GM10248 (cell line): ENCODE measurements at regions not wholly inside any gene's neighbourhood (a gene's known extent, or its start where the extent isn't known, plus 50 kb on each side); places are given as distances from the start of the nearest gene placed in this dataset.
"Not testable (repeated sequence)": the region's sequence is repeated elsewhere in the genome, so short reads cannot be mapped to it uniquely, and the experiment has no call there.

Source experiments
- CTCF ChIA-PET: fragments of 300-600 bp; sonication (Branson Sonifier 250); formaldehyde crosslinking; extraction: SDS; loops from one replicate; lab custom pipeline; 2021; ENCODE audit warnings: antibody characterized with exemption; lab: Yijun Ruan, JAX
- POLR2A ChIA-PET: fragments of 350-650 bp; sonication (Branson Sonifier 250); formaldehyde crosslinking; extraction: SDS; loops from one replicate; lab custom pipeline; 2020; ENCODE audit warnings: antibody characterized with exemption; lab: Yijun Ruan, JAX
- DNase-seq: peaks from one replicate; pipeline ENCODE4 v3.0.0; 2012; ENCODE audit errors: extremely low spot score
- TF ChIP-seq, protein P1 (sequence below): IDR thresholded peaks from 2 replicates; pipeline ENCODE4 v1.5.1; 2012; ENCODE audit warnings: mild to moderate bottlenecking, low read depth; ENCODE audit errors: extremely low read depth, missing control alignments, control extremely low read depth

DNA sequence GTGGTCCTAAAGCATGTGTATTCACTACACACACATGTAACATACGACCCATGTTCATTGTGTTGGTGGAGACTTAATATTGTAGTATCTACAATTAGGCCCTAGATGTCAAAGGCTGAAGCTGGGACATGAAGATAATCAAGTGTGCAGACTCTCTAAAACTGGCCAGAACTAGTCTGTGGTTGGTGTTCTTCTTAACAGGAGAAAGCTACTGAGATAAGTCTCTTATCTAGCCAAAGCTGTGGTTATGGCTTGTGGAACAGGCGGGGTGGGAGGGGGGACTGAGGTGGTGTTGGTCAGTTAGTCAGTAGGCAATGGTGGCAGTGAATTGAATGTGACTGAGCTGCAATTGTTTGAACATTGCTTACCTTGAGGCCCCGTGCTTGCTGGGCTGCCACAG lies 112.7 kb upstream of the SLC24A2 start:
- ChIA-PET POLR2A (no interaction called here), CTCF (no interaction called here)
- DNase-seq = no peak
- TF ChIP-seq, protein P1, sequence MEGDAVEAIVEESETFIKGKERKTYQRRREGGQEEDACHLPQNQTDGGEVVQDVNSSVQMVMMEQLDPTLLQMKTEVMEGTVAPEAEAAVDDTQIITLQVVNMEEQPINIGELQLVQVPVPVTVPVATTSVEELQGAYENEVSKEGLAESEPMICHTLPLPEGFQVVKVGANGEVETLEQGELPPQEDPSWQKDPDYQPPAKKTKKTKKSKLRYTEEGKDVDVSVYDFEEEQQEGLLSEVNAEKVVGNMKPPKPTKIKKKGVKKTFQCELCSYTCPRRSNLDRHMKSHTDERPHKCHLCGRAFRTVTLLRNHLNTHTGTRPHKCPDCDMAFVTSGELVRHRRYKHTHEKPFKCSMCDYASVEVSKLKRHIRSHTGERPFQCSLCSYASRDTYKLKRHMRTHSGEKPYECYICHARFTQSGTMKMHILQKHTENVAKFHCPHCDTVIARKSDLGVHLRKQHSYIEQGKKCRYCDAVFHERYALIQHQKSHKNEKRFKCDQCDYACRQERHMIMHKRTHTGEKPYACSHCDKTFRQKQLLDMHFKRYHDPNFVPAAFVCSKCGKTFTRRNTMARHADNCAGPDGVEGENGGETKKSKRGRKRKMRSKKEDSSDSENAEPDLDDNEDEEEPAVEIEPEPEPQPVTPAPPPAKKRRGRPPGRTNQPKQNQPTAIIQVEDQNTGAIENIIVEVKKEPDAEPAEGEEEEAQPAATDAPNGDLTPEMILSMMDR = no peak

- DNase-seq = no peak
- CTCF ChIA-PET = no interaction called here
- POLR2A ChIA-PET = no interaction called here
- TF ChIP-seq, protein P1 = no peak
These were observed 107.3 kb upstream of the SLC24A2 start for GRCh38 chr9:19896161-19896560.

- POLR2A ChIA-PET, CTCF ChIA-PET, DNase-seq: not testable (repeated sequence)
These were observed 106.7 kb upstream of the SLC24A2 start for GRCh38 chr9:19895578-19895977.

DNA sequence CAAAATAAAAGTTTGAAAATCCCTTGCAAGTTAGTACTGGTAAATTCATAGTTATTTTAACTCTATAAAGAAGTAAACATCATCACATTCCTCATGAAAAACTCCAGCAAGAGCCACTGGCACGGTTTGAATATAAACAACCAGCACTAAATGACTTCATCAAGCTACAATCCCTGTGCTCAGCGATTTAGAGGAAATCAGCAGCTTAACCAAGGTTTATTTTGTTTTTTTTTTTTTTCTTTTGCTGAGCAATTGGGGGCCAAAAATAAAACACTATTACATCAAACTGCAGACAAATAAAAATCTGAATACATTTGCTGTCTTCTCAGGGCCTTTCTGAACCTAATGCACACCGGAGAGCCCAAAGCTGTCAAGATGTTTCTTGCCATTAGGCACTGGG lies 106.2 kb upstream of the SLC24A2 start:
- POLR2A ChIA-PET = no interaction called here
- CTCF ChIA-PET = no interaction called here
- TF ChIP-seq, protein P1 = no peak
- DNase-seq = no peak

- CTCF ChIA-PET = no interaction called here
- TF ChIP-seq, protein P1 = no peak
- no peak for DNase-seq
- POLR2A ChIA-PET = no interaction called here
These were observed 96.8 kb upstream of the SLC24A2 start for GRCh38 chr9:19885608-19886007.

DNA sequence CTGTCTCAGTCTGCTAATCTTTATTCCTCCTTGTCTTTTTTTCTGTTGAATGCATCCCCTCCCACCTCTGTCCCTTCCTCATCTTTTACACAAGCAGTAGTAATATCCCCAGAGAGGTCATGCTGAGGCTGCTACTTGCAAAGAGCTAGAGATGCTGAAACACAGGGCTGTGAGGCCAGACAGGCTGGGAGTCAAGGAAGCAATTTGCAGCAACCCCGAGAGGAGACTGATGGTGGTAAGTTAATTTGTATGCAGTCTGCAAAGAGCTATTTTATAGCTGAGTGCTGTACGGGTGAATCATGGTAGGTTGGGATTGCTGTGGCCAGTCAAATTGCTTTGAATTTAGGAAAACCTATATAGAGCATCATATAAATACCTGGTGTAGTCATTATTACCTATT lies 90.2 kb upstream of the SLC24A2 start:
- TF ChIP-seq, protein P1 = no peak
- DNase-seq = no peak
- ChIA-PET CTCF (no interaction called here), POLR2A (no interaction called here)

DNA sequence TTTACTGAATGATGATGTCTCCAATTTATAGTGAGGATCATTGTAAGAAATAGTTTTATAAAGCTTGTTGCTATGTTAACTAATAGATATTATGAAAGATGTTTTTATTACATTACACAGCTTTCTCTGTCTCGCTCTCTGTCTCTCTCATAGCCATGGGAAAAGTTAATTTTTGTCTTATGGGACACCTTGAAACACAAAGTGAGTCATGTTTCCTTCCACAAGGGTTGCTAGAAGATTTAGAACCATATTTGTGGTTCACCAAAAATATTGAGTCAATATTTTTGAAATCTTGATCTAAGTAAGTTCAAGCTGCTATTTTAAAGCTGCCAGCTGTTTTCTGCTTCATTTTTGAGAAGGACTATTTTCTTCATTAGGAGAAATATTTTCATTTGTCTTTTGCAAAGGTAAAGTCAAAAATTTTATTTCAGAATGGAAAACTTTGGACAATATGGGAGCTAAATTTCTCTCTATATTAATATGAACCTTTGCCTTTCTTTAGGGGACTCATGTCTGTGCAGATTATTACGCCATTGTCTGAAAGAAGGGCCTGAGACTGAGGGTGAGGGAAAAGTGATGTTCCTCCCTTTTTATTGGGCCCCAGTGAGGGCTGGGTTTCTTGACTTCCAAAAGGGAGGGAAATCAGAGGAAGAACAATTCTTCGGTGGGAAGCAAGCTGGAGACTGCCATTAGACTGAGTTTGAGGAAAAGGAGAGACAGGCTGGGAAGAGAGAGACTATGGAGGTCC lies 87.9 kb upstream of the SLC24A2 start:
- ChIA-PET POLR2A (no interaction called here), CTCF (no interaction called here)
- DNase-seq = no peak
- TF ChIP-seq, protein P1 = no peak
